Caki2 (cell line): ENCODE measurements at regions not wholly inside any gene's neighbourhood (a gene's known extent, or its start where the extent isn't known, plus 50 kb on each side); places are given as distances from the start of the nearest gene placed in this dataset.
"Not testable (repeated sequence)": the region's sequence is repeated elsewhere in the genome, so short reads cannot be mapped to it uniquely, and the experiment has no call there.

ENCODE experiments used
- DNase-seq: peaks from one replicate; pipeline ENCODE4 v3.0.0-alpha.2; 2015; ENCODE audit warnings: low read depth
- in situ Hi-C: cut with HindIII; loops from 2 replicates; pipeline ENCODE4 v1.10.0; 2016; ENCODE audit warnings: low sequenced_read_pairs, low pct_unique_long_range_greater_than_20kb, mixed read lengths

- in situ Hi-C loops = not testable (repeated sequence)
- DNase-seq = peak; percentile 49
These were observed 175.0 kb downstream of the FCRL5 start for GRCh38 chr1:157377280-157377713.

GRCh38 chr1:157376681-157377080 lies 175.6 kb downstream of the FCRL5 start:
- in situ Hi-C loops = no loop called here
- no peak for DNase-seq

- DNase-seq, in situ Hi-C loops: not testable (repeated sequence)
These were observed 180.0 kb downstream of the FCRL5 start for GRCh38 chr1:157372311-157372710.

GRCh38 chr1:157371826-157372225 lies 180.5 kb downstream of the FCRL5 start:
- DNase-seq = no peak
- in situ Hi-C loops = no loop called here

GRCh38 chr1:157371221-157371620 lies 181.1 kb downstream of the FCRL5 start:
- DNase-seq = no peak
- in situ Hi-C loops = no loop called here

- in situ Hi-C loops = no loop called here
These were observed 181.6 kb downstream of the FCRL5 start for GRCh38 chr1:157370698-157371097.

GRCh38 chr1:157369808-157370521 lies 182.3 kb downstream of the FCRL5 start:
- in situ Hi-C loops = no loop called here
- peak; percentile 22 for DNase-seq

More at GRCh38 chr1:157370698-157371097, 181.6 kb downstream of the FCRL5 start:
- no peak for DNase-seq

- in situ Hi-C loops, DNase-seq: not testable (repeated sequence)
These were observed 183.4 kb downstream of the FCRL5 start for GRCh38 chr1:157368941-157369340.

- in situ Hi-C loops = no loop called here
- no peak for DNase-seq
These were observed 184.0 kb downstream of the FCRL5 start for GRCh38 chr1:157368363-157368762.

GRCh38 chr1:157367870-157368269 lies 184.4 kb downstream of the FCRL5 start:
- in situ Hi-C loops = no loop called here

GRCh38 chr1:157367091-157367739 lies 185.1 kb downstream of the FCRL5 start:
- in situ Hi-C loops = no loop called here

More at GRCh38 chr1:157367870-157368269, 184.4 kb downstream of the FCRL5 start:
- DNase-seq = no peak

GRCh38 chr1:157364612-157365011 lies 187.7 kb downstream of the FCRL5 start:
- in situ Hi-C loops = no loop called here
- DNase-seq = no peak

More at GRCh38 chr1:157367091-157367739, 185.1 kb downstream of the FCRL5 start:
- DNase-seq = no peak

GRCh38 chr1:157363660-157364140 lies 188.6 kb downstream of the FCRL5 start:
- in situ Hi-C loops = no loop called here
- peak; percentile 12 for DNase-seq

- in situ Hi-C loops = no loop called here
These were observed 192.3 kb downstream of the FCRL5 start for GRCh38 chr1:157360023-157360390.

GRCh38 chr1:157359314-157360022 lies 192.8 kb downstream of the FCRL5 start:
- no peak for DNase-seq
- in situ Hi-C loops = no loop called here

More at GRCh38 chr1:157360023-157360390, 192.3 kb downstream of the FCRL5 start:
- no peak for DNase-seq

GRCh38 chr1:157357111-157357510 lies 195.2 kb downstream of the FCRL5 start:
- in situ Hi-C loops = no loop called here

GRCh38 chr1:157356601-157357000 lies 195.7 kb downstream of the FCRL5 start:
- in situ Hi-C loops = no loop called here

More at GRCh38 chr1:157357111-157357510, 195.2 kb downstream of the FCRL5 start:
- no peak for DNase-seq

GRCh38 chr1:157353546-157353945 lies 198.8 kb downstream of the FCRL5 start:
- no peak for DNase-seq
- in situ Hi-C loops = no loop called here

More at GRCh38 chr1:157356601-157357000, 195.7 kb downstream of the FCRL5 start:
- DNase-seq = no peak
